ENCODE measurements at regions not wholly inside any gene's neighbourhood (a gene's known extent, or its start where the extent isn't known, plus 50 kb on each side); places are given as distances from the start of the nearest gene placed in this dataset.
A peak's percentile ranks its signal among the peaks of the same experiment; 100 is the strongest.

DNA sequence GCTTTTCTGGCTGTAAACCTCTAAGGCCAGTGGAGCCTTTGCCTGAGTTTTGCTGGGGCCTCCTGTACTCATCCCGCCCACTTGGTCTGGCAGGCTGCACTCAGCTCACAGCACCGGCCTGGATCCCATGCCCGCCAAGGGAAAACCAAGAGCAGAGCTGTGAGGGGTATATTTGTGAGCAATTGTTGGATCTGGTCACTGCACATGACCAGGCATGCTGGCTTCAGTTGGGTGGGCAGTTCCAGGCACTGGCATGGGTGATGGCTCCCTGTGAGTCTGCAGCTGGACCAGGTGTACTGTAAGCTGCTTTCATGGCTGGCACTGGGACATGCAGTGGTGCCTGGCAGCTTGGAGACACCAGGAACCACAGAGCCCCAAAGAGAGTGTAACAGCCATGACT is 563.1 kb upstream of the RGS18 start:
- H3K4me3 ChIP-seq (ENCODE audit: low read length in 2 of 2): peak overlapping the region in 1 of 2 donors; percentile 69
- H2BK120ac ChIP-seq (ENCODE audit: low read depth, low read length): no peak overlapping the region
- no peak overlapping the region for H3K4me2 ChIP-seq (ENCODE audit: insufficient read depth, low read length, poor library complexity, severe bottlenecking)
- no peak overlapping the region for H4K91ac ChIP-seq (ENCODE audit: low read depth, low read length, poor library complexity)
- peak overlapping the region; percentile 94 for H3K14ac ChIP-seq (ENCODE audit: low read length)
- no peak for DNase-seq (ENCODE audit: low spot score)
- H2BK15ac ChIP-seq (ENCODE audit: low read length): no peak overlapping the region
- no peak overlapping the region for H3K27ac ChIP-seq (replicated peaks; ENCODE audit: low read length)
- H2AK5ac ChIP-seq (ENCODE audit: low read depth, low read length): peak overlapping the region; percentile 89
- H3K79me1 ChIP-seq (ENCODE audit: low read depth, low read length): no peaks in the 10 kb centered on the region
- no peaks in the 10 kb centered on the region for H3K27me3 ChIP-seq (ENCODE audit: control insufficient read depth in 3 of 3, insufficient read depth in 3 of 3, low read depth in 1 of 3, low read length in 3 of 3)
- no CpG with 5 or more reads among the region's 3 CpGs for WGBS, 2 donors (ENCODE audit: extremely low coverage in 2 of 2, insufficient read length in 2 of 2, insufficient replicate concordance in 1 of 2)
- peaks cover 0 to 4% of the 10 kb centered on the region in 2 donors for H3K9me3 ChIP-seq (replicated peaks in 1 of 2; ENCODE audit: control insufficient read depth in 2 of 2, insufficient read depth in 1 of 2, low read depth in 1 of 2, low read length in 2 of 2)
- no peak overlapping the region for H2AFZ ChIP-seq (ENCODE audit: low read length)
- H3K4me1 ChIP-seq (ENCODE audit: control insufficient read depth in 2 of 2, insufficient read depth in 1 of 2, low read depth in 1 of 2, low read length in 2 of 2): no peaks in the 10 kb centered on the region
- no peak overlapping the region for H2BK5ac ChIP-seq (ENCODE audit: low read length)
- no peaks in the 10 kb centered on the region for H3K36me3 ChIP-seq (replicated peaks in 1 of 2; ENCODE audit: control insufficient read depth in 2 of 2, insufficient read depth in 2 of 2, low read length in 2 of 2)
- H3K23ac ChIP-seq (ENCODE audit: low read depth, low read length, poor library complexity): no peak overlapping the region
- peak overlapping the region; percentile 57 for H3K18ac ChIP-seq (ENCODE audit: low read length)
- no peak overlapping the region for H3K9ac ChIP-seq (ENCODE audit: low read depth, low read length, poor library complexity)
- peak overlapping the region; percentile 86 for H3K4ac ChIP-seq (ENCODE audit: low read length)
- H2BK12ac ChIP-seq (ENCODE audit: low read length): no peak overlapping the region
- no peak overlapping the region for H4K8ac ChIP-seq (ENCODE audit: low read depth, low read length)

GRCh38 chr1:191608367-191608766 is 549.9 kb upstream of the RGS18 start:
- Histone ChIP-seq H2BK120ac (ENCODE audit: low read depth, low read length) (no peak overlapping the region), H3K23ac (ENCODE audit: low read depth, low read length, poor library complexity) (no peak overlapping the region), H3K9me3 (replicated peaks in 1 of 2; ENCODE audit: control insufficient read depth in 2 of 2, insufficient read depth in 1 of 2, low read depth in 1 of 2, low read length in 2 of 2) (peaks cover 0 to 1% of the 10 kb centered on the region in 2 donors), H3K4me3 (ENCODE audit: low read length in 2 of 2) (no peak overlapping the region), H2AK5ac (ENCODE audit: low read depth, low read length) (no peak overlapping the region), H3K4me2 (ENCODE audit: insufficient read depth, low read length, poor library complexity, severe bottlenecking) (no peak overlapping the region), H3K27me3 (ENCODE audit: control insufficient read depth in 3 of 3, insufficient read depth in 3 of 3, low read depth in 1 of 3, low read length in 3 of 3) (no peaks in the 10 kb centered on the region), H3K27ac (replicated peaks; ENCODE audit: low read length) (no peak overlapping the region), H3K36me3 (replicated peaks in 1 of 2; ENCODE audit: control insufficient read depth in 2 of 2, insufficient read depth in 2 of 2, low read length in 2 of 2) (no peaks in the 10 kb centered on the region), H3K14ac (ENCODE audit: low read length) (peak overlapping the region; percentile 63), H3K4me1 (ENCODE audit: control insufficient read depth in 2 of 2, insufficient read depth in 1 of 2, low read depth in 1 of 2, low read length in 2 of 2) (no peaks in the 10 kb centered on the region), H2BK15ac (ENCODE audit: low read length) (no peak overlapping the region), H3K9ac (ENCODE audit: low read depth, low read length, poor library complexity) (no peak overlapping the region), H2AFZ (ENCODE audit: low read length) (peak overlapping the region; percentile 1), H4K91ac (ENCODE audit: low read depth, low read length, poor library complexity) (no peak overlapping the region), H3K18ac (ENCODE audit: low read length) (no peak overlapping the region), H2BK5ac (ENCODE audit: low read length) (no peak overlapping the region), H3K79me1 (ENCODE audit: low read depth, low read length) (no peaks in the 10 kb centered on the region), H3K4ac (ENCODE audit: low read length) (no peak overlapping the region), H4K8ac (ENCODE audit: low read depth, low read length) (no peak overlapping the region), H2BK12ac (ENCODE audit: low read length) (no peak overlapping the region)
- no CpG with 5 or more reads among the region's 4 CpGs for WGBS, 2 donors (ENCODE audit: extremely low coverage in 2 of 2, insufficient read length in 2 of 2, insufficient replicate concordance in 1 of 2)
- no peak for DNase-seq (ENCODE audit: low spot score)

DNA sequence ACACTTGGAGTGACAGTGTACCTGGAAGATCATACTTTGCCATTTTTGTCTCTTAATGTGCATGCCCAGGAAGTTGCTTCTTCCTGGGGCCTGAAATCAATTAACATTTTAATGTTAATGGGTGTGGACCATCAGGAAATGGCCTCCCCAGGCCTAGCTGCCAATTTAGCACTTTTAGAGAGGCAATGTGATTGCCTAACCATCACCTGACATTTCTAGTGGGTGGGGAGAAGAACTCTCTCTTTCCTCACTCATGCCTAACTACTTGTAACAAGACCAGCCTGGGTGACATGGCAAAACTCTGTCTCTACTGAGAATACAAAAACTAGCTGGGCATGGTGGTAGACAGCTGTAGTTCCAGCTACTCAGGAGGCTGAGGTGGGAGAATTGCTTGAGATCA is 549.0 kb upstream of the RGS18 start:
- H4K91ac ChIP-seq (ENCODE audit: low read depth, low read length, poor library complexity): no peak overlapping the region
- no peaks in the 10 kb centered on the region for H3K27me3 ChIP-seq (ENCODE audit: control insufficient read depth in 3 of 3, insufficient read depth in 3 of 3, low read depth in 1 of 3, low read length in 3 of 3)
- H3K79me1 ChIP-seq (ENCODE audit: low read depth, low read length): no peaks in the 10 kb centered on the region
- no peak overlapping the region for H3K4me2 ChIP-seq (ENCODE audit: insufficient read depth, low read length, poor library complexity, severe bottlenecking)
- no peak overlapping the region for H2BK5ac ChIP-seq (ENCODE audit: low read length)
- no peak overlapping the region for H4K8ac ChIP-seq (ENCODE audit: low read depth, low read length)
- H3K4me1 ChIP-seq (ENCODE audit: control insufficient read depth in 2 of 2, insufficient read depth in 1 of 2, low read depth in 1 of 2, low read length in 2 of 2): no peaks in the 10 kb centered on the region
- no peak overlapping the region for H3K14ac ChIP-seq (ENCODE audit: low read length)
- no peak overlapping the region for H3K9ac ChIP-seq (ENCODE audit: low read depth, low read length, poor library complexity)
- H3K4me3 ChIP-seq (ENCODE audit: low read length in 2 of 2): no peak overlapping the region
- H2AK5ac ChIP-seq (ENCODE audit: low read depth, low read length): no peak overlapping the region
- H2AFZ ChIP-seq (ENCODE audit: low read length): no peak overlapping the region
- H3K23ac ChIP-seq (ENCODE audit: low read depth, low read length, poor library complexity): no peak overlapping the region
- H3K18ac ChIP-seq (ENCODE audit: low read length): no peak overlapping the region
- H3K36me3 ChIP-seq (replicated peaks in 1 of 2; ENCODE audit: control insufficient read depth in 2 of 2, insufficient read depth in 2 of 2, low read length in 2 of 2): no peaks in the 10 kb centered on the region
- H3K27ac ChIP-seq (replicated peaks; ENCODE audit: low read length): no peak overlapping the region
- no peak overlapping the region for H2BK12ac ChIP-seq (ENCODE audit: low read length)
- no peak overlapping the region for H3K4ac ChIP-seq (ENCODE audit: low read length)
- no peak for DNase-seq (ENCODE audit: low spot score)
- H3K9me3 ChIP-seq (replicated peaks in 1 of 2; ENCODE audit: control insufficient read depth in 2 of 2, insufficient read depth in 1 of 2, low read depth in 1 of 2, low read length in 2 of 2): peaks cover 0 to 1% of the 10 kb centered on the region in 2 donors
- H2BK120ac ChIP-seq (ENCODE audit: low read depth, low read length): no peak overlapping the region
- H2BK15ac ChIP-seq (ENCODE audit: low read length): no peak overlapping the region

DNA sequence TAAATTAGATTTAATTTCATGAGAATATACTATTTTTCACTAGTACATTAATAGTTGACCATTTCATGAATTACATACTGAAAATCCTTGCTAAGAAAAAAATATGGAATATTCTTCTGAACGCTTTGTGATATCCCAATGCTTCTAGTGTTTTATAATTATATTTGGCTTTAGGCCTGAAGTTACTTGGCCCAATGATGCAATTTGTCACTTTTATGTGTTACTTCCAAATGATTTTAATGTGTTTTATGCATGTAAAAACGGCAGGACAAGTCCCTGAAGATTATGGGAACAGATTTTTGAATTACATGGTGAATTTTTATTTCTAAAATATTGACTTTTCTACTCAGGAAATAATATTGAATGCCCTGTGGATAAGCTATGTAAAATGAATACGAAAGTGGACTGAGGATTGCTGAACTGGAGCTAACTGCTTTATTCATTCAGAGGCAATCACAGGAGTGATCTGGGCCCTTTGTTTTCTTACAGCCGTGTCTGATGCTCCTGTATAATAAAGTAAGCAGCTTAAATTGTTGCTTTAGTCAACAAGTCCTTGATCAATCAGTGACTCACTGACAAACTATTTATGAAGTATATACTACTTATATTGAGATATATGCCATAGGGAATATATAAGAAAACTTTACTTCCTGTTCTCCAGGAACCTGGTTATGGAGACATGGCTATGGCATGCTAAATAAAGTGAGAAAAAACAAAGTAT is 543.0 kb upstream of the RGS18 start:
- no peak for DNase-seq (ENCODE audit: low spot score)
- Histone ChIP-seq H3K4me2 (ENCODE audit: insufficient read depth, low read length, poor library complexity, severe bottlenecking) (no peak overlapping the region), H3K18ac (ENCODE audit: low read length) (no peak overlapping the region), H3K9ac (ENCODE audit: low read depth, low read length, poor library complexity) (no peak overlapping the region), H2AK5ac (ENCODE audit: low read depth, low read length) (no peak overlapping the region), H3K14ac (ENCODE audit: low read length) (no peak overlapping the region), H2AFZ (ENCODE audit: low read length) (peak overlapping the region; percentile 17), H2BK15ac (ENCODE audit: low read length) (no peak overlapping the region), H2BK120ac (ENCODE audit: low read depth, low read length) (no peak overlapping the region), H3K4ac (ENCODE audit: low read length) (no peak overlapping the region), H4K8ac (ENCODE audit: low read depth, low read length) (no peak overlapping the region), H3K4me3 (ENCODE audit: low read length in 2 of 2) (no peak overlapping the region), H3K4me1 (ENCODE audit: control insufficient read depth in 2 of 2, insufficient read depth in 1 of 2, low read depth in 1 of 2, low read length in 2 of 2) (no peaks in the 10 kb centered on the region), H2BK5ac (ENCODE audit: low read length) (no peak overlapping the region), H4K91ac (ENCODE audit: low read depth, low read length, poor library complexity) (no peak overlapping the region), H3K27me3 (ENCODE audit: control insufficient read depth in 3 of 3, insufficient read depth in 3 of 3, low read depth in 1 of 3, low read length in 3 of 3) (no peaks in the 10 kb centered on the region), H3K27ac (replicated peaks; ENCODE audit: low read length) (no peak overlapping the region), H3K23ac (ENCODE audit: low read depth, low read length, poor library complexity) (no peak overlapping the region), H3K79me1 (ENCODE audit: low read depth, low read length) (no peaks in the 10 kb centered on the region), H2BK12ac (ENCODE audit: low read length) (no peak overlapping the region), H3K9me3 (replicated peaks in 1 of 2; ENCODE audit: control insufficient read depth in 2 of 2, insufficient read depth in 1 of 2, low read depth in 1 of 2, low read length in 2 of 2) (no peaks in the 10 kb centered on the region), H3K36me3 (replicated peaks in 1 of 2; ENCODE audit: control insufficient read depth in 2 of 2, insufficient read depth in 2 of 2, low read length in 2 of 2) (no peaks in the 10 kb centered on the region)
- no CpG with 5 or more reads among the region's 4 CpGs for WGBS, 2 donors (ENCODE audit: extremely low coverage in 2 of 2, insufficient read length in 2 of 2, insufficient replicate concordance in 1 of 2)

Data from neuronal stem cell (in vitro differentiated cells).